ENCODE measurements at regions not wholly inside any gene's neighbourhood (a gene's known extent, or its start where the extent isn't known, plus 50 kb on each side); places are given as distances from the start of the nearest gene placed in this dataset.

DNA sequence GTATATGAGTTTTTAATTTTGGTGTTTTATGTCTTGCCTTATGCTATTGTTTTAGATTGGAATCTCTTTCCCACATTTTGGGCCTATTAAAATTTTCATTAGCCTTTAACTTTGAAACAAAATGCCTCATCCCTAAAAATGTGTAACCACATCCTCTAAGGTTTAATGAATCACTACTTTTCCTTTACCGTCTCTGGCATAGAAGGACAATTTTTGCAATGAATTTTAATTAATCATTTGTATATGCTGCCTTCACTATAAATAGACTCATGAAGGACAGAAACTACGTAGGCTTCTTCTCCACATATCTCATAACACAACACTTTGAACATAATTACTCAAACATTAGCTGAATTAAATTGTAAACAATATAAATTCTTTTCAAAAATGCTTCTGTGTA is 421.5 kb downstream of the NLGN4X start:
- TF ChIP-seq, protein P1, sequence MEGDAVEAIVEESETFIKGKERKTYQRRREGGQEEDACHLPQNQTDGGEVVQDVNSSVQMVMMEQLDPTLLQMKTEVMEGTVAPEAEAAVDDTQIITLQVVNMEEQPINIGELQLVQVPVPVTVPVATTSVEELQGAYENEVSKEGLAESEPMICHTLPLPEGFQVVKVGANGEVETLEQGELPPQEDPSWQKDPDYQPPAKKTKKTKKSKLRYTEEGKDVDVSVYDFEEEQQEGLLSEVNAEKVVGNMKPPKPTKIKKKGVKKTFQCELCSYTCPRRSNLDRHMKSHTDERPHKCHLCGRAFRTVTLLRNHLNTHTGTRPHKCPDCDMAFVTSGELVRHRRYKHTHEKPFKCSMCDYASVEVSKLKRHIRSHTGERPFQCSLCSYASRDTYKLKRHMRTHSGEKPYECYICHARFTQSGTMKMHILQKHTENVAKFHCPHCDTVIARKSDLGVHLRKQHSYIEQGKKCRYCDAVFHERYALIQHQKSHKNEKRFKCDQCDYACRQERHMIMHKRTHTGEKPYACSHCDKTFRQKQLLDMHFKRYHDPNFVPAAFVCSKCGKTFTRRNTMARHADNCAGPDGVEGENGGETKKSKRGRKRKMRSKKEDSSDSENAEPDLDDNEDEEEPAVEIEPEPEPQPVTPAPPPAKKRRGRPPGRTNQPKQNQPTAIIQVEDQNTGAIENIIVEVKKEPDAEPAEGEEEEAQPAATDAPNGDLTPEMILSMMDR (IDR thresholded peaks at IDR 0.05; ENCODE audit: low read length): no peak
- TF ChIP-seq EZH2 (IDR thresholded peaks at IDR 0.05; ENCODE audit: borderline replicate concordance, low read length): no peak

Data from OCI-LY1 (cell line).